SJCRH30 (cell line): ENCODE measurements at regions not wholly inside any gene's neighbourhood (a gene's known extent, or its start where the extent isn't known, plus 50 kb on each side); places are given as distances from the start of the nearest gene placed in this dataset.
"Not testable (repeated sequence)": the region's sequence is repeated elsewhere in the genome, so short reads cannot be mapped to it uniquely, and the experiment has no call there.

Source experiments
- DNase-seq, 2 experiments: peaks; one replicate each; pipeline ENCODE4 v3.0.0-alpha.2; 2015 to 2020
- H3K27ac ChIP-seq: fragments of 250-450 bp; sonication (Bioruptor Pico); 2 replicates; pipeline ENCODE4 v1.5.1; 2020; ENCODE audit warnings: mild to moderate bottlenecking, moderate library complexity
- H3K27me3 ChIP-seq: fragments of 250-450 bp; sonication (Bioruptor Pico); 2 replicates; pipeline ENCODE4 v1.5.1; 2020; ENCODE audit warnings: mild to moderate bottlenecking, moderate library complexity
- H3K36me3 ChIP-seq: fragments of 250-450 bp; sonication (Bioruptor Pico); 2 replicates; pipeline ENCODE4 v1.5.1; 2020; ENCODE audit warnings: mild to moderate bottlenecking, moderate library complexity
- H3K4me1 ChIP-seq: fragments of 250-450 bp; sonication (Bioruptor Pico); 2 replicates; pipeline ENCODE4 v1.5.1; 2020; ENCODE audit warnings: mild to moderate bottlenecking, moderate library complexity
- H3K4me3 ChIP-seq: fragments of 250-450 bp; sonication (Bioruptor Pico); 2 replicates; pipeline ENCODE4 v1.5.1; 2020; ENCODE audit warnings: mild to moderate bottlenecking, moderate library complexity
- H3K9me3 ChIP-seq: fragments of 250-450 bp; sonication (Bioruptor Pico); replicated peaks from 2 replicates; pipeline ENCODE4 v1.5.1; 2020; ENCODE audit warnings: mild to moderate bottlenecking, moderate library complexity

DNA sequence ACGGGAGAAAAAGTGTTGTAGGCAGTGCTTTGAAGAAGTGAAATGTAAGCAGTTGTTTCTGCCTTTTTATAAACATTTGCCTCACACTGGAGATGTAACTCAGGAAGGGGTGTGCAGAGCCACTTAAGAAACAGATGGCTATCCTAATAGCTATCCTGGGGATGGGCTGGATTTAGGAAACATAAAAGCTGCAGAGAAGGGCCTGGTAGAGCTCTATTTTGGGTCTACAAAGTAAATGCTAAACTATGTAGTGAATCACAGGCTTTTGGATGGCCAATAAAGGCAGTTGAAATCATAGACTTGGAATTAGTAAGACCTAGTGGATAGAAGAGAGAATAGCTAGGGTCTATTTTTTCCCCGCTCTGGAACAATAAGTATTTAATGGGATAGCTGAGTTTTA, 79.9 kb upstream of the AGR3 start:
- H3K4me1 ChIP-seq: no peaks in the 10 kb centered on the region
- H3K27ac ChIP-seq: no peak overlapping the region
- H3K27me3 ChIP-seq: no peaks in the 10 kb centered on the region
- H3K36me3 ChIP-seq: no peaks in the 10 kb centered on the region
- H3K4me3 ChIP-seq: no peak overlapping the region
- H3K9me3 ChIP-seq: no peaks in the 10 kb centered on the region
- DNase-seq: peak in 1 of 2 experiments; percentile 35

DNA sequence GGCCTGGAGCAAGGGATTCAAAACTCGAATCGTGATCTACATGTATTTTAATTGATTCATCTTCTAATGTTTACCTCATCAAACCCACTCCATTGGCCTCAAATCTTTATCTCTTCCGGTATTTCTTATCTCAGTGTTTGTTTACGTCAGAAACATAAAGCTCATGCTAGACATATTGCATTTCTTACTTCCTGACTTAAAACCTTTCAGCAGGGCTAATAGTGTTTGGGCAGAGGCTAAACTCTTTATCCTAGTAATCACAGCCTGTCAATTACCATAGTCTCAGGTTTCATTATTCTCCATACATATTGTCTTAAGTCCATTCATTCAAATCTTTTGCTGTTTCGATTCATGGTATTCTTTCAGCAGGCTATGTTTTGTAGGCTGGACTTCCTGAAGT, 81.3 kb upstream of the AGR3 start:
- no peaks in the 10 kb centered on the region for H3K27me3 ChIP-seq
- peaks cover 3% of the 10 kb centered on the region; the same call in 1 of the 2 replicates for H3K4me1 ChIP-seq
- no peaks in the 10 kb centered on the region for H3K9me3 ChIP-seq
- H3K4me3 ChIP-seq: no peak overlapping the region
- no peak for DNase-seq
- H3K27ac ChIP-seq: no peak overlapping the region
- no peaks in the 10 kb centered on the region for H3K36me3 ChIP-seq

DNA sequence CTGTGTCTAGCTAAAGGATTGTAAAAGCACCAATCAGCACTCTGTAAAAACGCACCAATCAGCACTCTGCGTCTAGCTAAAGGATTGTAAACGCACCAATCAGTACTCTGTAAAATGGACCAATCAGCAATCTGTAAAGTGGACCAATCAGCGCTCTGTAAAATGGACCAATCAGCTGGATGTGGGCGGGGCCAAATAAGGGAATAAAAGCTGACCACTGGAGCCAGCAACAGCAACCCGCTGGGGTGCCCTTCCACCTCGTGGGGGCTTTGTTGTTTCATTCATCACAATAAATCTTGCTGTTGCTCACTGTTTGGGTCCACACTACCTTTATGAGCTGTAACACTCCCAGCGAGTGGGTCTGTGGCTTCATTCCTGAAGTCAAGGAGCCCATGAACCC, 83.9 kb upstream of the AGR3 start:
- not testable (repeated sequence) for H3K36me3 ChIP-seq, DNase-seq, H3K9me3 ChIP-seq, H3K4me1 ChIP-seq, H3K27ac ChIP-seq, H3K27me3 ChIP-seq, H3K4me3 ChIP-seq

DNA sequence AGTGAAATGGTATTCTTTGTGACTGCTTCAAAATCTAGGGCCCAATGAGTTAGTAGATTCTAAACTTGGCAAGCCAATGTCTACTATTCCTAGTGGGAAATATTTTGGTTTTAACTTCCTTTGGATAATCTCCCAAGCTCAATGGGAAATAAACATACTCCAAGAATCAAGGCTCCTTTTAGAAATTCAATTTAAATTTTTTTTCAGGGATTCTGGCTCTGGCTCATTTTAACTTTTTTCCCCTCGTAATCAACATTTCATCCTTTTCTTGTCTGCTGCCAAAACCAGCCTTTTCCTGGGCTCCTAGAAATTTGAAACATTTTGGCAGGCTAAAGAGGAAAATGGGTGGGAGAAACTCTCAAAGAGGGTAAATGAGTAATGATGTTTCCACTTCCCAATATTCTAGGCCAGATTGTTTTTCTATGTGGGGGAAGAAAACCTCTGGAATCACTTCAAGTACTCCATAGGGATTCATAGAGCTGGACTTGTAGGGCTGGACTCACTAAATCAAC, 85.6 kb upstream of the AGR3 start:
- Histone ChIP-seq H3K36me3 (no peaks in the 10 kb centered on the region), H3K9me3 (no peaks in the 10 kb centered on the region), H3K27me3 (no peaks in the 10 kb centered on the region), H3K27ac (no peak overlapping the region), H3K4me1 (peaks cover 5% of the 10 kb centered on the region; the same call in 1 of the 2 replicates), H3K4me3 (no peak overlapping the region)
- no peak for DNase-seq

DNA sequence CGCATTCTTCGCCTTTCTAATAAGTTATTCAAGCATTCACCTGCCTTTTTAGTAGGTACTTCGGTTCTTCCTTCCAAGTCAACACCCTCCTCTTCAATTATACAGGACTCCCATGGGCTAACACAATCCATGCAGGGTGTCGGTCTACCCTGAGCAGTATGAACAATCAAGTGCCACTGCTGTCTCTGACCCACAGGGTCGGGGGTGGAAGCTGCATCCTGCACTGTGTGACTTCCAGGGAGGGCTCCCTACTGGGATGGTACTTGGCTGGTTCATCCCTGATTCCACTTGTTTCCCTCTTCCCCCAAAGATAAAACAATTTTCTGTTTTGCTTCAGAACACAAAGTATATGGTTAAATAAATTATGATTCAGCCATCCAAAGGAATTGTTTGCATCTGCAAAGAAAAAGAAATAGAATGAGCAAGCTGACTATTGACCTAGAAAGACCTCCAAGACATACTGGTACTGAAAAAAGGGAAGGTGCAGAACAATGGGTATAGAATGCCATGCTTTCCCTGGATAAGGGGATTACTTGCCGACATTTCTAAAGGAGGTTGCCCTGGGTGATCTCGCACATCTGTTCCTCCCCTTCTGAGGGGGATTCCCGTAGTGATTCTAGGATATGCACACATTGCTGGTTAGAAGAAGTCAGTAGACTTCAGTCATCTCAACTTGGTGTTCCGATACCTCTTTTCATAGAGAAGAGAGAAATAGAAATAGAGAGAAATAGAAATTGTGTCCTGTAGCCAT, 89.1 kb upstream of the AGR3 start:
- Histone ChIP-seq H3K4me1 (peaks cover 5% of the 10 kb centered on the region; the same call in 1 of the 2 replicates), H3K9me3 (no peaks in the 10 kb centered on the region), H3K27me3 (no peaks in the 10 kb centered on the region), H3K27ac (no peak overlapping the region), H3K36me3 (no peaks in the 10 kb centered on the region), H3K4me3 (no peak overlapping the region)
- DNase-seq: no peak

DNA sequence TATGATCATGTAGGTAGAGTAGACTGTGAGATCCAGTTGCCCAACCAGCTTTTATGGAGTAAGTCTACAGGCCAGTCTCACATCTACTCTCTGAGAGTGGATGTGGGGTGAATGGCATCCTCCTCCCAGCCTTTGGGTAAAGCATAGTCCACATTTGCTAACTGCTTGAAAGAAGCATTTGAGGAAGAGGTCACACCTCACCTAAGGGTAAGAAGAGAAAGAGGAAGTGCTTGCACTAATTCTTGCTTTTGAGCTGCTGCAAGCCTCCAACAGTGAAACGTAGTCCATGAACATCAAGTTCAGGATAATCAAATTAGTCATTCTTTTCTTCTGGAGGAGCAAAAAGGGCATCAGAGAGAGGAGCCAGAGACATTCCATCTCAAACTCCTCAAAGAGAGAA, 93.9 kb upstream of the AGR3 start:
- H3K4me3 ChIP-seq: no peak overlapping the region
- H3K36me3 ChIP-seq: no peaks in the 10 kb centered on the region
- no peaks in the 10 kb centered on the region for H3K9me3 ChIP-seq
- no peaks in the 10 kb centered on the region for H3K27me3 ChIP-seq
- DNase-seq: no peak
- no peak overlapping the region for H3K27ac ChIP-seq
- H3K4me1 ChIP-seq: no peaks in the 10 kb centered on the region

DNA sequence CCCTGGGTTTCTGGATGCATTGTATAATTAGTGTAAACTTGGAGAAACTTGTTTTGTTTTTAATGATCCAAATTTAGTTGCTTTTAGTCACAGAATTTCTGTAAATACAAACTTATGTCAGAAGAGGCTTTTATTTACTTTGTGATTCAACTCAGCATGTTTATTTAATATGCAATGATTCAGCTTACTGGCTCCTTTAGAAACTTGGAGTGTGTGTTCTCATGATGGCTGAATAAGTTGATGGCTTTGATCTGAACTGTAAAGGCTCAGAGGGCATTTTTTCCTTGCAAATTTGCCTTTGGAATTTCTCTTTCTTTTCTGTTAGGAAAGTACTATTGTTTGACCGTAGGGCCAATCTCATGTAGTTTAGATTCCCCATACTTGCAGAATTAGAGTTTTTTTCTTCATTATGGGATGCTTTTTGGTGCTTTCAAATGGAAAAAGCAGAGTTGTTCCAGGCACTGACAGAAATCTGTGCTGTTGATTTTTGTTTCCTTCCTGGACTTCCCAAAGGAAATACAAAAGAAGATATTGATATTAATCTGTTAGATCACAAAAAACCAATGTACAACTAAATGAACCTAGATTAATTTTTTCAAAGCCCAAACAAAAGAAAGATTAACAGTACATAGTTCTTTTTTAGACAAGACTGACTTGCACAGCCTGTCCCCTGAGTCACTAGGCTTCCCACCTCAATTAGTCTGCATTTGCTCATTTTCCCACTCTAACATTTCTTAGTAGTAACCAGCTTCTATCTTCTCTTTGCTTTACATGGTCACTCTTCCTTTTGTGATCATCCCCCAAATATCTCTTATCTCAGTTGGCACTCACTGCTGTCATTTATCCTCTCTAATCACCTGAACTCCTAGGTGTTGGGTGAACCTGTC, 96.8 kb upstream of the AGR3 start:
- Histone ChIP-seq H3K27ac (no peak overlapping the region), H3K4me1 (no peaks in the 10 kb centered on the region), H3K4me3 (no peak overlapping the region), H3K36me3 (no peaks in the 10 kb centered on the region), H3K9me3 (no peaks in the 10 kb centered on the region), H3K27me3 (no peaks in the 10 kb centered on the region)
- no peak for DNase-seq

DNA sequence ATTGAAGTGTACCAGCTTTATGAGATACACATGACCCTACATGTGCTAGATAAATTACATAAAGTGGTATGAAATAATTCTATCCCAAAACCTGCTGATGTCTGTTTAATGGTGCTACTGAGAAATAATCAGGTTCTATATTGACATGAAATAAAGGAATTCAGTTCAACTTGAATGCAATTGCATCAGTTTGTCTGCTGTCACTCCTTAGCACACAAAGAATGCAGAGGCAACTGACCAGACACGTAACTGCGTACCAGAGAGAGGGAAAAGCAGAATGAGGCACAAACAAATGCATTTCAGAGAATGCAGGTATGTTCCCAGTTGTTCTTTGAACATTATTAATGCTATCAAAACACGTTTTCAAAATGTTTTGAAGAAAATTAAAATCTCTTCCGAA, 98.8 kb upstream of the AGR3 start:
- no peaks in the 10 kb centered on the region for H3K36me3 ChIP-seq
- H3K9me3 ChIP-seq: no peaks in the 10 kb centered on the region
- no peaks in the 10 kb centered on the region for H3K27me3 ChIP-seq
- no peak overlapping the region for H3K27ac ChIP-seq
- no peak overlapping the region for H3K4me3 ChIP-seq
- DNase-seq: no peak
- no peaks in the 10 kb centered on the region for H3K4me1 ChIP-seq

DNA sequence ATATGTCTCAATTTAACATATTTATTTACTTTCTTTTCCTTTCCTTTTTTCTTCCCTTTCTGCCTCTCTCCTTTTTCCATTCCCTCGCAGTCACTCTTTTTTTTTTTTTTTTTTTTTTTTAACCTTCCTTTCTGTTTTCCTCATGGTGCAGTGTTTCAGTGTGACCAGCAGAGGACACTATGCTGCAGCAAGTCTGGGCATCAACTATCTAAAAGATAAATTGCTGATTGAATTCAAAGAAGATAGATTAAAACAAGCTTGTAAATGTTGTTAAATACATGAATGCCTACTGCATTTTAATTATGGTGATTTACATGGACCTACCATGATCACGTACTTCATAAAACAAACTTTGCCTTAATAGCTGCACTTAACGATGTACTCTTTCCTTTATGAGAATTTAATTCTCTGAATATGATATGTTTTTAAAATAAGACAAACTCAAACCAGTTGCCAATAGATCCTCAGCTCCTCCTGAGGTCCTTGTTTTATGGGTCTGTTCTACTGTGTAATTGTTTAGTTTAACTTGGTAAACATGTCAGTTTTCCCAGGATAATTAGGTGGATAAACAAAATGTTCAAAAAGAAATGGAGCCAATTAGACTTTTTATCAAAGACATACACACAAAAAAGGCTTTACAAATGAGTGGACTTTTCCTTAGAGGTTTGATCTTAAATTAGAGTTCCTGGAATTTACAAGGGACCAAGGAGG, 101.0 kb upstream of the AGR3 start:
- no peaks in the 10 kb centered on the region for H3K4me1 ChIP-seq
- no peaks in the 10 kb centered on the region for H3K27me3 ChIP-seq
- no peaks in the 10 kb centered on the region for H3K36me3 ChIP-seq
- H3K4me3 ChIP-seq: no peak overlapping the region
- H3K27ac ChIP-seq: no peak overlapping the region
- peak; percentile 15 to 71 for DNase-seq
- H3K9me3 ChIP-seq: no peaks in the 10 kb centered on the region

DNA sequence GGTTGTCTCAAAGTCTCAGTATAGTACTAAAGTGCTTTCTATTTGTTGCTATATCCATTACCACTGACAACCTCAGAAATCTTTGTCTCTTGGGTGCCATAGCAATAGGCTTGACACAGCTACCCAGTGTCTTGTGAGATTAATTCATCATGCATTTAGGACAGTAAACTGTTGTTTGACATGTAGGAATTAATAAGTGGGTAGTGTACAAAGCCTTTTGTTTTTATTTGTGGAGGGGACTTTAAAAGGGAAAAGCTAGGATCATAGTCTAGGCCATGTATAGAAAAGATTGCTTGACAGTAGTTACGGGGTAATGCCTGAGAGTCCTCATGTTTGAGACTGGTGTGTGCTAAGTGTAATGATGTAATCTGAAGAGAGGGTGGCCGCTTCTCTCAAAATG, 102.6 kb upstream of the AGR3 start:
- Histone ChIP-seq H3K36me3 (no peaks in the 10 kb centered on the region), H3K27me3 (no peaks in the 10 kb centered on the region), H3K4me3 (no peak overlapping the region), H3K27ac (no peak overlapping the region), H3K9me3 (no peaks in the 10 kb centered on the region), H3K4me1 (peaks cover 2% of the 10 kb centered on the region)
- DNase-seq: no peak

DNA sequence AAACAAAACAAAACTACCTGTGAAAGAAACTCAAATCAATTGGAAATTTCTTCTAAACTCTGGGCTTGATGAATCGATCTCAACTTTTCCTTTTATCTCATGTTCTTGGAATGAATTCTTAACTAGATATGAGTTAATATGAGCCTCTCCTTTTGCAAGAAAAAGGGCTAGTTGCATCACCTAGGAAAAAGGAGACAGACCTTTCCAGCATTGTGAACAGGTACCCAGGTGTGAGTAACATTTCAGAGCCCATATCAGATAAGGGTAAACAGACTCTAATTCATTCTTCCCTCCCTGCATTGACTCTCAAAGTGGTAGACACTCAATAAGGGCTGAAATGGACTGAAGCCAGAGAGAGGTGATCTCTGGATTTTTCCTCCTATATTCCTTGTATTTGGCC, 103.8 kb upstream of the AGR3 start:
- Histone ChIP-seq H3K27ac (no peak overlapping the region), H3K27me3 (no peaks in the 10 kb centered on the region), H3K9me3 (no peaks in the 10 kb centered on the region), H3K36me3 (no peaks in the 10 kb centered on the region), H3K4me1 (peaks cover 7% of the 10 kb centered on the region), H3K4me3 (no peak overlapping the region)
- DNase-seq: no peak

DNA sequence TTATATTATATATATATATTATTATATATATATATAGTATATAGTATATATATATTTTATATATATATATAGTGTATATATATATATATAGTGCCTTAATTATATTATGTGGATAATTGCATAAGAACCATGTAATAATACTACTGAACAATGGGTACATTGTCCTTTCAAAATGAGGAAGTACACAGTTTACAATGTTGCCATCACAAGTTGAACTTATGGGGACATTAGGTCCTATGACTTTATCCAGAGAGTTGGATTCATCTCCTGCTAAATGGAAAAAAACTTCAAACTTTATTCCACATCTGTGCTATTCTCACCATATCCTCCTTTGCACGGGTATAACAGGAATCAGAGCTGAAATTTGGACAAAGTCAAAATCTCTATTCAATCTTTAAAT, 105.0 kb upstream of the AGR3 start:
- Histone ChIP-seq H3K27ac (no peak overlapping the region), H3K4me3 (no peak overlapping the region), H3K27me3 (no peaks in the 10 kb centered on the region), H3K9me3 (no peaks in the 10 kb centered on the region), H3K4me1 (peaks cover 7% of the 10 kb centered on the region), H3K36me3 (no peaks in the 10 kb centered on the region)
- DNase-seq: no peak

DNA sequence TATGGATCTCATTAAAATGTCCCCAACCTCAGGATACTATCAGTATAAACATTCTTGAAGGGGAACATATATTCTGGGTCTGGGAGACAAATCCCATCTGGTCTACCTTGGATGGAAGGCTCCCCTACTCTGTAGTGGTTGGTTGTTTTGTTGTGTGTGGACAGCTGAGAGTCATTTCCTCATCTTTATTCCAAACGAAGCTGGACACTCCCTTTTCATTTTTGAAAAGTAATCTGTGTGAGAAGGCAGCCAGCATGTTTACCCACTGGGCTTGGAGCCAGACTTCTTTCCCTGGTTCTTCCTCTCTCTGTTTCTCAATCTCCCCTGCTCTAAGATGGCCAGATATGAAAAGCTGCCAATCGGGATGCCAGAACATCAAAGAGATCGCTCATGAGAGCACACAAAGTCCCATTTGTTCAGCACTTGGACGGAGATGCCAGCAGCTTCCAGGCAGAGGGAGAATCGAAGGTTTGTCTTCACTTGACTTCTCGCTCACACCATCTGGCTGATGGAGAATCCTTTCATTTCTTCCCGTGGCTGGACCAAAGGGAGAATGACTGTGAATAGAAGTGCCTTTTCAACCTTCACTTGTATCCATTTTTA, 108.1 kb upstream of the AGR3 start:
- Histone ChIP-seq H3K36me3 (no peaks in the 10 kb centered on the region), H3K4me1 (peaks cover 7% of the 10 kb centered on the region), H3K27ac (peak overlapping the region; percentile 18; the same call in 1 of the 2 replicates), H3K4me3 (peak overlapping the region; percentile 38), H3K9me3 (no peaks in the 10 kb centered on the region), H3K27me3 (no peaks in the 10 kb centered on the region)
- peak; percentile 78 to 92 for DNase-seq

DNA sequence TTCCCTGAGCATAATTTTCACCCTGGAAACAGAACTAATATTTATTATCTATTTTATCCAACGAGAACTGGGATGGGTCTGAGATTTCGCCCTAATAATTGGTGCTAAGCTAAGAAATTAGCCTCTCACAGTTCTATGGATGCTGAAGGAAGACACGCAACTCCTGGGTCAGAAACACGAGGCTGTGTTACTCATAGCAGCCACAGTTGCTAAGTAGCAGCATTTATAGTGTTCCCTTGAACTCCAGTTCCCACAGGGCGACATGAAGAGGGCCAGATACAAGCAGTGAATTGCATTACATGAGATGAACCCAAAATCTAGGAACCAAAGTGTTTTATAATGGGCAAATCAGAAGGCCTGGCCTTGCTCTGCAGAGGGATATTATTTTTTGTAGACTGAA, 109.8 kb upstream of the AGR3 start:
- no peak overlapping the region for H3K27ac ChIP-seq
- no peak for DNase-seq
- no peaks in the 10 kb centered on the region for H3K36me3 ChIP-seq
- no peaks in the 10 kb centered on the region for H3K27me3 ChIP-seq
- no peaks in the 10 kb centered on the region; the same call in 1 of the 2 replicates for H3K9me3 ChIP-seq
- no peak overlapping the region for H3K4me3 ChIP-seq
- peaks cover 7% of the 10 kb centered on the region for H3K4me1 ChIP-seq
